Left renal pelvis (tissue), 4 donors: ENCODE measurements at regions not wholly inside any gene's neighbourhood (a gene's known extent, or its start where the extent isn't known, plus 50 kb on each side); places are given as distances from the start of the nearest gene placed in this dataset.

Source experiments
- DNase-seq, 4 donors: peaks; one replicate each; pipeline ENCODE4 v3.0.0-alpha.2; 2013; ENCODE audit warnings: low read depth in 4 of 4, low spot score in 3 of 4

GRCh38 chr9:126088336-126088735, 238.3 kb upstream of the MVB12B start:
- DNase-seq: no peak

- no peak for DNase-seq
These were observed 236.8 kb upstream of the MVB12B start for GRCh38 chr9:126089789-126090188.

- DNase-seq: no peak
These were observed 232.9 kb upstream of the MVB12B start for GRCh38 chr9:126093771-126094170.

DNA sequence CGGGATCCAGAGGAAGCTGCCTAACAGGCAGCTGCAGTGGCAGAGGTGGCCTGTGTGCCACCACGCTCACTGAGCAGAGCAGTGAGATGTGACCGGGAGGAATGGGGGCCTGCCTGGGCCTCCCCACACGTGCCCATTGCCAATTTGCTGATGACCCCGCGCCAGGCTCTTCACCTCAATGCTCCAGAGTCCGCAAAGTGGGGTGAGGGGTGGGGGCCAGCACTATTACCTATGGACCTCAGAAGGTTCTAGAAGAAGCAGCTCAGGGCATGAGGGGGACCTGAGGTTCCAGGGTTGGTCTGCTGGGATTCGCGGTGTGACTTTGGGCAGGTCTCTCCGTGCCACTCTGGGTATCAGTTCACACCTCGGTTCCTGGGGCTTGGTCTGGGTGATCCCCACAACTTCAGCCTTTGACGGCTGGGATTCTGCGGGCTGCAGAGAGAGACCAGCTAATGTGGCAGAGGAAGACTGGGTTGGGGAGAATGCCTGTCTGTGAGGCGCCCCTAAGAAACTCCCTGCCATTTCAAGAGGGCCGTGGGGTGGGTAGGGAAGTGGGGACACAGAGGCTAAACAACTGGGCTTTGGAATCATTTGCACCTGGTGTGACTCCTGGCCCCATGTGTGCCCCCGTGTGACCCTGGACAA, 231.0 kb upstream of the MVB12B start:
- DNase-seq: no peak

DNA sequence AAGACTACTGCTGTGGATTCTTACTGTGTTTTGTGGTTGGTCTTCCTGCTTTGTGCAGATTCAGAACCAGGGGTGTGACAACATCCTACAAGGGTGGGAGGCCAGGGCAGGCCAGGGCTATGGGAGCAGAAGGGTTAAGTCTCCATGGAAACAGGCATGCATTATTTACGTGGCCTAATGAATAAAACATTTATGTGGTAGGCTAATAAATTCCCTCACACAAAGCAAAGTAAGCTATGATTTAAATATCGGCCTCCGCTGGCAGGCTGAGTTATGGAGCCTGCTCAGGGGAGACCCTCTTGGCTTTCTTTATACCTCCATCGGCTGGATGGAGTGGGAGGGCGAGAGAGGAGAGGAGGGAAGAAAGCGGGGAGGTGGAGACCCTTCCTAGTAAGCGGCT, 230.3 kb upstream of the MVB12B start:
- no peak for DNase-seq

DNA sequence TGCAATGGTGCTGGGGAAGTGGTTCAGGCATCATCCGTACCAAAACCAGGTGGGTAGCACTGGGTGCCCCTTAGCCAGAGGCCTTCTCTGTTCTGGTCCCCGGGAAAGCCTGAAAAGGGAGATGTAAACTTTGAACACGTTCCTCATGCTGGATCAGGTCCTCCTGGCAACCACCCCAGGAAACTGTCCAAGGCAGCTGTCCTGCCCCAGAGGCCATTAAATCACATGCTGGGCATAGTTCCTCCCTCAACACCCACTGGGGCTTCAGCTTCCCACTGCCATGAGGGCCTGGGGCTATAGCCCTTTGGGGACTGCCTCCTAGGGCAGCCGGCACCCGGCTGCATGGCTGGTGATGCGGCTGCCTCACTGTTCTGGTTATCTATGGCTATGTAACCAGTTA, 228.9 kb upstream of the MVB12B start:
- no peak for DNase-seq

- no peak for DNase-seq
These were observed 220.2 kb upstream of the MVB12B start for GRCh38 chr9:126106404-126106803.

DNA sequence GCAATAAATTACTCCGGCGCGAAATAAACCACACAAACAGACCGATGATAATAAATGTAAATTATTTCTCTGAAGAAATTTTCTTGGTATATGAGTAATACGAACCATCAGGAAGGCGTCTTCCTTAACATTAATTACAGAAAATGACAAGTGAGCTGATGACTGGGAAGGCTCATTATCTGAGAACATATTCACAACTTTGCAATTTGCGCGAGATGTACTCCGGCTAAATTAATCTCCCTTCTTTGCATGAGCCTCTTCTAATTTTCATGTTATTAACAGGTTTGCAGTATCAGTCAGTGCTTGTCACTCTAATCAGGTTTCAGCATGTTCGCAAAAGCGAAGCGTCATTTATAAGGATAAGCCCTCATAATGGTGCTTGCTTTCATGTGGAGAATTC, 218.9 kb upstream of the MVB12B start:
- DNase-seq: no peak

DNA sequence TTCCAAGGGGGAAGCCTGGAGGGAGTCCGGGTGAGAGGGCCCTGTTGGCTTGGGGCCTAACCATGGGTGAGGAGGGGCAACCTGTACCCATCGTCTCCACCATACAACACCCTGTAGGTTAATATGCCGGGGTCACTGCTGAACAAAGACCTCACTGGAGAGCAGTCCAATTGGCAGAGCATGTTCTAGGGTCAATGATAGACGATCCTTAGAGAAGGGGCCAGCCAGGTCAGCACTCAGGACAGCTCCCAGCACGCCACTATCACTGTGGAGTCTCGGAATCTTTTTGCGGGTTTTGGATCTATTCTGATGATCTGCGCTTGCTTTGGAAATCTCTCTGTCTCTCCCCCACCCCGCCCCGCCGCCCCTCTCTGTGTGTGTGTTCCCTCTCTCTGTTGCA, 218.4 kb upstream of the MVB12B start:
- no peak for DNase-seq

DNA sequence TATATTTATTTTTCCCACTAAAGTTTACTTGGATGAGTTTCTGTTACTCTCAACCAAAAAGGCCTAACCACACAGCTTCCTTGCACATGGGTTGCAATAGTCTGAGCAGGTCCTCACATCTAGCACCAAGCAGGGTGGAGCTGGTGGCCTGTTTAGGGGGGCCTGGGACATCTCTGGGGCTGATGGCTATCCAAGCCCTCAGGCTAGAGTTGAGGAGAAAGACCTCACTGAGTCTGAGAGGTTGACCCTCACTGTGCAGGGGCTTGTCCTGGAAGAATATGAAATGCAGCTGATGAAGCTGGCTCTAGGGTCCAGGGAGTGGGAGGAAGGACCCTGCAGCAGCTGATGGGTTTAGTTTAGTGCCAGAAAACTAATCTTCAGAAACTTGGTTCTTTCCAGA, 217.1 kb upstream of the MVB12B start:
- no peak for DNase-seq

GRCh38 chr9:126111556-126111955, 215.1 kb upstream of the MVB12B start:
- DNase-seq: no peak

DNA sequence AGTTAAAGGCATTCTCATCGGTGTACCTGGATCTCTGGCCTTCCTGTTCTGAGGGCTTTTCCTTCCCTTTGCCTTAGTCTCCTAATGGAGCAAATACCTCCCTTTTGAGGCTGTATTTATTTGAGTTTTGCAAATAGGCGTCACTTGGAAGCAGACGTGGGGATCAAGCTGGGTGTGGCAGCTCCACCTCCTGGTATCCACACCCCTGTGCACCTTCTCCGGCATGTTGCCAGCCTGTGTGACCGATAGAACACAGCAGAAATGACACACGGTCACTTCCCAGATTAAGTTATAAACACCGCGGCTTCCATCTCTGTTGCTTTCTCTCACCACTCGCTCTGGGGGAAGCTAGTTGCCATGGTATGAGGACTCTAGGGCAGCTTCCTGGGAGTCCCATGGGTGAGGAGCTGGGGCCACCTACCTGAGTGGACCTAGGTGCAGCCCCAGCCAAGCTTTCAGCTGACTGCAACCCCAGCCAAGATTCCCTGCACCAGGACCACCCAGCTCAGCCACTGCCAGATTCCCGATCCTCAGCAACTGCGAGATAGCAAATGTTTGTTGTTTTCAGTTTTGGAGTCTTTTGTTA, 214.4 kb upstream of the MVB12B start:
- no peak for DNase-seq

DNA sequence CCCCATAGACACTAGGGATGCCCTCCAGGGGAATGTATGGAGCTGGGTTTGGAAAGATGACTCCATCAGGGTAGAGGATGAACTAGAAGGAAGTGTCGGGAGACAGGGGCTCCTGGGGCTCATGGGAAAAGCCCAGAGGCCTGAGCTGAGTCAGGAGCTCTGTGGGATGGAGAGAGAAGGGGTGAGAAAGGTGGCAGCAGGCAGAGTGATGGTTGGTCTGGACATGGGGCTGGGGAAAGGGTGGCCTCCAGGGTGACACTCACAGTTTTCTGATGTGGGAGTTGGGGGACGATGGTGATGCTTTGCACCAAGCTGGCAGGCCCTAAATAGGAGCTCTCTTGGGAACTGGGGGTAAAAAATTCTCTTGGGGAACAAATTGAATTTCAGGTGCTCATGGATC, 213.5 kb upstream of the MVB12B start:
- DNase-seq: no peak

- DNase-seq: no peak
These were observed 212.7 kb upstream of the MVB12B start for GRCh38 chr9:126113756-126114408.

- no peak for DNase-seq
These were observed 212.2 kb upstream of the MVB12B start for GRCh38 chr9:126114409-126114760.

DNA sequence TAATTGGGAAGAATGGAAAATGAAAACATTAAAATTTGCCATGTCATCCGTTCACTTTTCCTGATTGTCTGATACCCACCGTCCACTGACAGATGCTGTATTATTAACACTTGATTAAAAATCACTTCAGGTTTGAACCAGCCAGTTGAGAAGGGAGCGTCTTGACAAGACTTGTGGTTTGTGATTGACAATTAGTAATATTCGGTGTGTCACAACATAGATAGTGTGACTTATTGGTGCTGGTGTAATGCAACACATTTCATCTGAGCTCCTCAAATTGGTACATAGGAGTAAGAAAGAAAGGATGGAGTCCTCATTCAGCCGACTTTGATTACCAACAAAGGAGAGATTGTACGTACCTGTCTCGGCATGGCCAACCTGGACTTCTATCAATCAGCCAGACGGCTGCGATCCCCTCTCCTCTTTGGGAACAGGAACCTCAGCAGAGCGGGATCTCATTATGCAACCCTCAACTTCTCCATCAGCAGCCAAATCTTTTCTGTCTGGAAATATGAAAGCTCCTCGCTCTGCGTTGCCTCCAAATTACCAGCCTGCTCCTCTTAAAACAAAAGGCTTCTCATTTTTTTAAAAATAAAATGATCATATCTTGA, 211.7 kb upstream of the MVB12B start:
- no peak for DNase-seq

DNA sequence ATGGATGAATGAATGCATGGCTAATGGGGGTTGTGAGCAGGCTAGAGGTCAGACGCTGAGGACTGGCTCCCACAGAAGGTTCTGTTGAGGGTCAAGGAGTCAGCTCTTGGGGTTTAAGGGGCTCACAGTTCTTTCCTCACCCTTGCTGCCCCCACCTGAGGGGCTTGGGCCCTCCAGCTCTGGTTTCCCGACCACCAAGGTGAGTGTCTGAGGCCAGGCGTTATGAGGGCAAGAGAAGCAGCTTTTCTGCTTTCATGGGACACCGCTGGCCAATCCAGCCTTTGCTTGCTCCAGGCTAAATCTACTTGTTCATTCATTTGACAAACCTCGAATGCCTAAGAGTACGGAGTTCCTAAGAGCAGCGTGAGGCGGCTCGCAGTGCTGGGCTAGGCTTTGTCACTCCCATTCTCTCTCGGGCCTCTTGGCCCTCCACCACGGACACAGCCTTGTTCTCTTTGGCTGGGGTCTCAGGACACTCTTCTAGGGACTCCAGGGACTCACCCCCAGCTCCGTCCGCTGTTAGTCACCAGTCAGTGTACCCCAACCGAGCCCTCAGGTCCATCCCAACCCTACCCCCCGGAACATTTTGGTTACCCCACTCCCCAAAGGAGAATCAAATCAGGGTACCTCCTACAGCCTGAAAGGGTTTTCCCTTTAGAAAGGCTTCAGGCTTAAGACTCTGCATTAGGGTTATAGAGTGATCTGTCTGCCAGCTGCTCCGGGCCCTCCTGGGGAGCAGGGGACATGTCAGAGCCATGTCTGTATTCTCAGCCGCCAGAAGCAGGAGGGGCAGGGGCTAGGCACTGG, 210.1 kb upstream of the MVB12B start:
- no peak for DNase-seq

GRCh38 chr9:126117158-126117425, 209.5 kb upstream of the MVB12B start:
- DNase-seq: no peak

- no peak for DNase-seq
These were observed 209.0 kb upstream of the MVB12B start for GRCh38 chr9:126117631-126118030.

DNA sequence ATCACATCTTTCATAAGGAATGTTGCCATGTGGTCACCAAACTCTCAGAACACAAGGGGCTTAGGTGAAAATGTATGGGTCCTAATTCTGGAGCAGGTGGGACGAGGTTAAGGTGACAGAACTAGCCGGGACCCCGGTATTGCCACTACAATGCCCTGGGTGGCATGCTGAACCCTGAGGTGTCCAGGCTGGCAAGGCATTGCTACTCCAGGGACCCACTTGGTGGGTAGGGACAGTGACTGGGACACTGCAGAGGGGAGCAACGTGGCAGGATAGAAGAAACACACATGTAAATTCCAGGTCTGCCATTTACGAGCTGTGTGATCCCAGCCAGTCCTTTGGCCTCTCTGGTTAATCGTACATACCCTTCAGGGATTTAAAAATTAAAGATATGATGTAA, 206.9 kb upstream of the MVB12B start:
- DNase-seq: no peak

DNA sequence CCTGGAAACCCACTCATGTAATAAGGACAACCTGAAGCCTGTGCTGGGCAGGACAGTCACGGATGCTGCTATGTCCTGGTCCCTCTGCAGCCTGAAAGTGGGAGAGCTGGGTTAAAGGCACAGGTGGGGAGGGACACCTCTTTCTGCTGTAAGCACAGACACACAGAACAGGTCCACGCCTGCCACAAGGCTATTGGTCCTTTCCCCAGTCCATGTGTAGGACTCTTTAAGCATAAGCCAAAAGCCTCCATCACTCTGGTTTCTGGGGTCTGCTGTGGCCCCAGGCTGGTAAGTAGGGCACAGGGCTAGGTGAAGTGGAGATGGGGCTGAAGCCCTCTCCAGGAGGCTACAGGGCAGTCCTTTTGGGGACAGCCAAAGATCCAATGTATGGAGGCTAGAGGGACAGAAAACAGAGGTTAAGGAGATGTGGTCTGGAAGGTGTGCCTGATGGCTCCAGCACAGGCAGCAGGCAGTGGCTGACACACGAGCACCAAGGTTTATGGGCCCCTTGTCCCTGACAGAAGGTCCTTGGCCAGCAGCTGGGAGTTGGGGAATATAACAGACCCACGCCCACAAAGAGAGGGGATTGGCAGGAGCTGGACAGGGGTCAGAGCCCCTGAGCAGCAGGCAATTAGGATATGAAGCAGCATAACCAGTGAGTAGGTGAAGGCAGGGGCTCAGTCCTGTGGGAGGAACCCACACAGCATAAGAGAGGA, 203.6 kb upstream of the MVB12B start:
- no peak for DNase-seq
